Endothelial cell of umbilical vein (primary cell): ENCODE measurements at regions not wholly inside any gene's neighbourhood (a gene's known extent, or its start where the extent isn't known, plus 50 kb on each side); places are given as distances from the start of the nearest gene placed in this dataset.

Experiments
- CTCF ChIP-seq, 2 donors: IDR thresholded peaks; 1 replicate in 1 of 2; 2 replicates in 1 of 2; pipeline ENCODE4 v1.5.1; 2011; ENCODE audit warnings: low read length in 2 of 2, mild to moderate bottlenecking in 2 of 2, moderate library complexity in 2 of 2, control low read depth in 1 of 2, inconsistent platforms in 1 of 2, low read depth in 1 of 2; ENCODE audit not compliant: insufficient read depth in 1 of 2; ENCODE audit errors: extremely low read depth in 1 of 2
- EZH2 ChIP-seq: IDR thresholded peaks from 2 replicates; pipeline ENCODE4 v1.6.1; 2012; ENCODE audit warnings: borderline replicate concordance, low read depth, mild to moderate bottlenecking, moderate library complexity, low read length, inconsistent platforms; ENCODE audit not compliant: severe bottlenecking
- MAX ChIP-seq: IDR thresholded peaks from 2 replicates; pipeline ENCODE4 v1.6.1; 2011; ENCODE audit not compliant: insufficient read depth, insufficient read length
- POLR2A ChIP-seq: IDR thresholded peaks from 2 replicates; pipeline ENCODE4 v1.6.1; 2012; ENCODE audit warnings: low read depth, mild to moderate bottlenecking, control low read depth, low read length
- POLR2AphosphoS5 ChIP-seq: IDR thresholded peaks from 2 replicates; pipeline ENCODE4 v1.6.1; 2012; ENCODE audit warnings: low read depth, mild to moderate bottlenecking, control low read depth, low read length, moderate library complexity; ENCODE audit not compliant: insufficient read depth

GRCh38 chr7:47197486-47197885 lies 384.4 kb downstream of the TNS3 start:
- TF ChIP-seq MAX (no peak), POLR2AphosphoS5 (no peak), CTCF (IDR thresholded peaks at IDR 0.05; ENCODE audit: extremely low read depth in 1 of 2, insufficient read depth in 1 of 2, low read depth in 1 of 2, low read length in 2 of 2) (no peak), EZH2 (no peak), POLR2A (no peak)
